OCI-LY1 (cell line): ENCODE measurements at regions not wholly inside any gene's neighbourhood (a gene's known extent, or its start where the extent isn't known, plus 50 kb on each side); places are given as distances from the start of the nearest gene placed in this dataset.

Source experiments
- CTCF ChIP-seq: fragments of 200-600 bp; sonication (generic), shearing (Covaris generic); IDR thresholded peaks from 2 replicates; pipeline ENCODE4 v1.5.1; 2017; ENCODE audit warnings: mild to moderate bottlenecking, antibody characterized with exemption, low read length, moderate library complexity, mixed read lengths
- EZH2 ChIP-seq: fragments of 200-600 bp; sonication (generic), shearing (Covaris generic); IDR thresholded peaks from 2 replicates; pipeline ENCODE4 v1.8.0; 2017; ENCODE audit warnings: borderline replicate concordance, mixed run types, mild to moderate bottlenecking, antibody characterized with exemption, low read length, moderate library complexity, mixed read lengths

- TF ChIP-seq EZH2 (no peak), CTCF (no peak)
Measured at GRCh38 chr2:122341007-122341406, 585.6 kb downstream of the TSN start.
